GM12878 (cell line): ENCODE measurements at regions not wholly inside any gene's neighbourhood (a gene's known extent, or its start where the extent isn't known, plus 50 kb on each side); places are given as distances from the start of the nearest gene placed in this dataset.

Source experiments
- CEBPZ ChIP-seq: fragments of 150-350 bp; IDR thresholded peaks from 2 replicates; pipeline ENCODE4 v1.6.1; 2016; ENCODE audit warnings: low read depth, low read length
- EP300 ChIP-seq, 2 experiments: fragments of 150-350 bp in 1 of 2; IDR thresholded peaks; 2 replicates each; pipeline ENCODE4 v1.6.1; 2011 to 2012; ENCODE audit warnings: low read depth in 2 of 2, low read length in 2 of 2, borderline replicate concordance in 1 of 2, improper control_type of control experiment in 1 of 2, inconsistent platforms in 1 of 2; ENCODE audit not compliant: control insufficient read depth in 1 of 2
- MEF2A ChIP-seq: IDR thresholded peaks from 2 replicates; pipeline ENCODE4 v1.6.1; 2011; ENCODE audit warnings: low read depth, mild to moderate bottlenecking, low read length, moderate library complexity; ENCODE audit not compliant: insufficient read depth
- POLR2A ChIP-seq: IDR thresholded peaks from 2 replicates; pipeline ENCODE4 v1.6.1; 2011; ENCODE audit warnings: low read depth, mild to moderate bottlenecking, low read length
- REST ChIP-seq: IDR thresholded peaks from 2 replicates; pipeline ENCODE4 v1.6.1; 2012; ENCODE audit warnings: mild to moderate bottlenecking, low read depth, low read length
- SIN3A ChIP-seq: IDR thresholded peaks from 2 replicates; pipeline ENCODE4 v1.6.1; 2012; ENCODE audit warnings: low read depth, low read length, improper control_type of control experiment
- ZNF274 ChIP-seq: IDR thresholded peaks from one replicate; pipeline ENCODE4 v1.8.0; 2011; ENCODE audit not compliant: insufficient read length, insufficient read depth

GRCh38 chr9:134591082-134591571, 50.5 kb upstream of the COL5A1 start:
- TF ChIP-seq POLR2A, result no peak
- TF ChIP-seq SIN3A, result no peak
- TF ChIP-seq EP300 (IDR thresholded peaks at IDR 0.05; ENCODE audit: borderline replicate concordance in 1 of 2, control insufficient read depth in 1 of 2, low read depth in 2 of 2, low read length in 2 of 2), result no peak
- TF ChIP-seq MEF2A, result no peak
- no peak for TF ChIP-seq CEBPZ
- no peak for TF ChIP-seq REST
- TF ChIP-seq ZNF274, result no peak
